Inflammatory macrophage (primary cell): ENCODE measurements at regions not wholly inside any gene's neighbourhood (a gene's known extent, or its start where the extent isn't known, plus 50 kb on each side); places are given as distances from the start of the nearest gene placed in this dataset.
"Not testable (repeated sequence)": the region's sequence is repeated elsewhere in the genome, so short reads cannot be mapped to it uniquely, and the experiment has no call there.

ENCODE experiments used
- DNase-seq, 2 donors: peaks; one replicate each; pipeline ENCODE4 v3.0.0-alpha.2; 2020 to 2022

GRCh38 chr2:40700231-40700954, 248.5 kb upstream of the SLC8A1 start:
- DNase-seq: no peak

GRCh38 chr2:40712197-40712894, 260.5 kb upstream of the SLC8A1 start:
- DNase-seq: not testable (repeated sequence)

- DNase-seq: no peak
Observed at GRCh38 chr2:40716879-40717278, 265.0 kb upstream of the SLC8A1 start.

GRCh38 chr2:40719414-40719813, 267.5 kb upstream of the SLC8A1 start:
- no peak for DNase-seq

- no peak for DNase-seq
Observed at GRCh38 chr2:40721595-40721994, 269.7 kb upstream of the SLC8A1 start.

GRCh38 chr2:40723194-40723593, 271.3 kb upstream of the SLC8A1 start:
- no peak for DNase-seq

GRCh38 chr2:40725040-40725439, 273.1 kb upstream of the SLC8A1 start:
- no peak for DNase-seq

GRCh38 chr2:40725950-40726349, 274.1 kb upstream of the SLC8A1 start:
- no peak for DNase-seq

GRCh38 chr2:40734797-40735196, 282.9 kb upstream of the SLC8A1 start:
- DNase-seq: no peak

- no peak for DNase-seq
Observed at GRCh38 chr2:40737180-40737579, 285.3 kb upstream of the SLC8A1 start.

GRCh38 chr2:40740419-40740818, 288.5 kb upstream of the SLC8A1 start:
- no peak for DNase-seq

GRCh38 chr2:40741532-40741931, 289.6 kb upstream of the SLC8A1 start:
- DNase-seq: no peak

- DNase-seq: no peak
Observed at GRCh38 chr2:40746191-40746590, 294.3 kb upstream of the SLC8A1 start.

GRCh38 chr2:40751981-40752380, 300.1 kb upstream of the SLC8A1 start:
- peak; percentile 1 to 52 for DNase-seq

GRCh38 chr2:40752796-40753195, 300.9 kb upstream of the SLC8A1 start:
- peak; percentile 36 to 40 for DNase-seq

GRCh38 chr2:40754912-40755311, 303.0 kb upstream of the SLC8A1 start:
- DNase-seq: no peak

GRCh38 chr2:40758401-40759155, 306.7 kb upstream of the SLC8A1 start:
- DNase-seq: peak; percentile 20 to 51

GRCh38 chr2:40760071-40760666, 308.3 kb upstream of the SLC8A1 start:
- DNase-seq: peak; percentile 65 to 71

GRCh38 chr2:40773291-40773690, 321.4 kb upstream of the SLC8A1 start:
- DNase-seq: no peak

GRCh38 chr2:40783704-40784103, 331.8 kb upstream of the SLC8A1 start:
- no peak for DNase-seq

- no peak for DNase-seq
Observed at GRCh38 chr2:40786636-40787035, 334.7 kb upstream of the SLC8A1 start.

- no peak for DNase-seq
Observed at GRCh38 chr2:40797120-40797519, 345.2 kb upstream of the SLC8A1 start.

GRCh38 chr2:40803900-40804299, 352.0 kb upstream of the SLC8A1 start:
- no peak for DNase-seq
